ENCODE measurements at regions not wholly inside any gene's neighbourhood (a gene's known extent, or its start where the extent isn't known, plus 50 kb on each side); places are given as distances from the start of the nearest gene placed in this dataset.
"Not testable (repeated sequence)": the region's sequence is repeated elsewhere in the genome, so short reads cannot be mapped to it uniquely, and the experiment has no call there.

- peak; percentile 3 for DNase-seq
Observed at GRCh38 chr12:27861428-27862167, 81.6 kb upstream of the MANSC4 start.

GRCh38 chr12:27859648-27860047 is 79.6 kb upstream of the MANSC4 start:
- no peak for DNase-seq

- not testable (repeated sequence) for DNase-seq
Observed at GRCh38 chr12:27857006-27857405, 77.0 kb upstream of the MANSC4 start.

GRCh38 chr12:27852742-27853141 is 72.7 kb upstream of the MANSC4 start:
- DNase-seq: no peak
